Liver (tissue), 8 donors: ENCODE measurements at regions not wholly inside any gene's neighbourhood (a gene's known extent, or its start where the extent isn't known, plus 50 kb on each side); places are given as distances from the start of the nearest gene placed in this dataset.

ENCODE experiments used
- DNase-seq: peaks from one replicate; pipeline ENCODE4 v3.0.0-alpha.2; 2017; ENCODE audit warnings: low spot score
- H3K27ac ChIP-seq, 2 donors: one replicate each; pipeline ENCODE4 v1.7.0; 2013; ENCODE audit warnings: inconsistent platforms in 2 of 2, low read length in 2 of 2, control low read depth in 1 of 2, low read depth in 1 of 2, mild to moderate bottlenecking in 1 of 2
- H3K27me3 ChIP-seq, 4 donors: one replicate each; pipeline versions ENCODE4 v1.6.1 to v1.7.0; 2013; ENCODE audit warnings: low read length in 3 of 4, inconsistent platforms in 1 of 4, mild to moderate bottlenecking in 1 of 4, moderate library complexity in 1 of 4; ENCODE audit not compliant: control insufficient read depth in 4 of 4, insufficient read depth in 4 of 4
- H3K36me3 ChIP-seq, 4 donors: one replicate each; pipeline versions ENCODE4 v1.6.1 to v1.7.0; 2013; ENCODE audit warnings: low read length in 3 of 4, mild to moderate bottlenecking in 3 of 4, low read depth in 1 of 4, moderate library complexity in 1 of 4; ENCODE audit not compliant: control insufficient read depth in 4 of 4, insufficient read depth in 3 of 4
- H3K4me1 ChIP-seq, 4 donors: one replicate each; pipeline versions ENCODE4 v1.6.1 to v1.7.0; 2013; ENCODE audit warnings: low read length in 3 of 4, mild to moderate bottlenecking in 3 of 4, moderate library complexity in 1 of 4; ENCODE audit not compliant: control insufficient read depth in 4 of 4, insufficient read depth in 4 of 4
- H3K4me3 ChIP-seq, 3 donors: one replicate each; pipeline versions ENCODE4 v1.6.1 to v1.7.0; 2013; ENCODE audit warnings: low read length in 3 of 3, control low read depth in 1 of 3, low read depth in 1 of 3, mild to moderate bottlenecking in 1 of 3
- H3K9ac ChIP-seq, 2 donors: one replicate each; pipeline ENCODE4 v1.7.0; 2013; ENCODE audit warnings: low read length in 2 of 2, mild to moderate bottlenecking in 2 of 2, moderate library complexity in 2 of 2, control low read depth in 1 of 2, low read depth in 1 of 2
- H3K9me3 ChIP-seq, 4 donors: one replicate each; pipeline versions ENCODE4 v1.6.1 to v1.7.0; 2013; ENCODE audit warnings: low read length in 3 of 4; ENCODE audit not compliant: control insufficient read depth in 4 of 4
- FOXA1 ChIP-seq: IDR thresholded peaks from 2 replicates; pipeline ENCODE4 v1.6.1; 2016; ENCODE audit warnings: antibody characterized with exemption
- FOXA2 ChIP-seq: IDR thresholded peaks from 2 replicates; pipeline ENCODE4 v1.6.1; 2016; ENCODE audit warnings: antibody characterized with exemption
- GABPA ChIP-seq, 2 donors: IDR thresholded peaks in 1 of 2; conservative IDR thresholded peaks in 1 of 2; 2 replicates each; pipeline ENCODE4 v1.6.1; 2016; ENCODE audit warnings: antibody characterized with exemption in 2 of 2, mild to moderate bottlenecking in 1 of 2, moderate library complexity in 1 of 2
- HNF4G ChIP-seq: IDR thresholded peaks from 2 replicates; pipeline ENCODE4 v1.6.1; 2016; ENCODE audit warnings: antibody characterized with exemption
- JUND ChIP-seq, 2 donors: IDR thresholded peaks; 2 replicates each; pipeline ENCODE4 v1.6.1; 2016; ENCODE audit warnings: antibody characterized with exemption in 2 of 2
- MAX ChIP-seq: IDR thresholded peaks from 2 replicates; pipeline ENCODE4 v1.6.1; 2016; ENCODE audit warnings: antibody characterized with exemption
- NR2F2 ChIP-seq: IDR thresholded peaks from 2 replicates; pipeline ENCODE4 v1.6.1; 2016; ENCODE audit warnings: antibody characterized with exemption
- REST ChIP-seq: IDR thresholded peaks from 2 replicates; pipeline ENCODE4 v1.6.1; 2016; ENCODE audit warnings: antibody characterized with exemption, mild to moderate bottlenecking
- SP1 ChIP-seq: IDR thresholded peaks from 2 replicates; pipeline ENCODE4 v1.6.1; 2018; ENCODE audit warnings: antibody characterized with exemption, mild to moderate bottlenecking
- TAF1 ChIP-seq: conservative IDR thresholded peaks from 2 replicates; pipeline ENCODE4 v1.6.1; 2016; ENCODE audit warnings: antibody characterized with exemption, mild to moderate bottlenecking
- YY1 ChIP-seq: IDR thresholded peaks from 2 replicates; pipeline ENCODE4 v1.6.1; 2016; ENCODE audit warnings: antibody characterized with exemption, mild to moderate bottlenecking
- ZBTB33 ChIP-seq: IDR thresholded peaks from 2 replicates; pipeline ENCODE4 v1.6.1; 2016; ENCODE audit warnings: antibody characterized with exemption
- WGBS: extraction: QIAGEN DNeasy Blood & Tissue Kit; methylation state at CpG from one replicate; pipeline ENCODE4 v1.1.7; 2013; 5-methylcytosine and 5-hydroxymethylcytosine counted together
- TF ChIP-seq, protein P1 (sequence below): fragments of 150-350 bp; IDR thresholded peaks from 2 replicates; pipeline ENCODE4 v1.5.1; 2017; ENCODE audit warnings: improper control_type of control experiment, low read depth, low read length; ENCODE audit not compliant: missing input control
- donor health status: healthy.
- donor health status: healthy.
- donor health status: healthy.
- donor health status: healthy.
- donor health status: healthy.

GRCh38 chr2:168369031-168369430 is 87.0 kb upstream of the CERS6 start:
- H3K4me1 ChIP-seq, result no peaks in the 10 kb centered on the region
- no peaks in the 10 kb centered on the region for H3K27me3 ChIP-seq
- H3K36me3 ChIP-seq, result no peaks in the 10 kb centered on the region
- no peaks in the 10 kb centered on the region for H3K9me3 ChIP-seq
- no peak for DNase-seq
- no peak overlapping the region for H3K9ac ChIP-seq
- no peak overlapping the region for H3K4me3 ChIP-seq
- TF ChIP-seq FOXA2 (no peak), REST (no peak), SP1 (no peak), MAX (no peak), FOXA1 (no peak), HNF4G (no peak)
- no peak overlapping the region for H3K27ac ChIP-seq
- 97% methylated on average over 2 of the region's 2 CpGs for WGBS

DNA sequence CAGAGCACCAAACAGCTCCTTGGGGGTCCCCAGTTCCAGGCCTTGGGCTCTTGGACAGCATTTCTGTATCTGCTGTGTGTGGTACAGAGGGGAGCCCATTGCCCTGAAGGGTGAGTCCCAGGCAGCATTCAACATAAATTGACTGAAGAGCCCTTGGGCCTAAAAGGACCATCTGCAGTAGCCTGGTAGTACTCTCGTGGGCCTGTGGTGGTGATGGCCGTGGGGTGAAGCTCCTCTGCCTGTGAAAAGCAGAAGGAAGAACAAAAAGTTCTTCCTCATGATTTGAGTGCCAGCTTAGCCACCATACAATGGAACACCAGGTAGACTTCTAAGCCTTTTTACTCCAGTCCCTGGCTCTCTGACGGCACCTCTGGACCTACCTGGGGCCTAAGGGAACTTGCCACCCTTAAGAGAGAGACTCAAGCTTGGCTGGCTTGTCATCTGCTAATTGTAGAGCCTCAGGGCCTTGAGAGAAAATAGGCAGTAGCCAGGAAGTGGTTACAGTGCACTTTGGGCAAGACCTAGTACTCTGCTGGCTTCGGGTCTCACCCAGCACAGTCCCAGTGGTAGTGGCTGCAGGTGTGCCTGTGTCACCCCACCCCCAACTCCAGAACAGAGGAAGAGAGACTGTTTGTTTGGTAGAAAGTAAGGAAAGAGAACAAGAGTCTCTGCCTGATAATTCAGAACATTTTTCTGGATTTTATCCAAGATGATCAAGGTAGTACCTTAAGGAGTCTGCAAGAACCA is 84.6 kb upstream of the CERS6 start:
- no peak overlapping the region for H3K27ac ChIP-seq
- 84% methylated on average over 4 of the region's 4 CpGs for WGBS
- H3K4me3 ChIP-seq, result no peak overlapping the region
- H3K27me3 ChIP-seq, result no peaks in the 10 kb centered on the region
- TF ChIP-seq, protein P1, sequence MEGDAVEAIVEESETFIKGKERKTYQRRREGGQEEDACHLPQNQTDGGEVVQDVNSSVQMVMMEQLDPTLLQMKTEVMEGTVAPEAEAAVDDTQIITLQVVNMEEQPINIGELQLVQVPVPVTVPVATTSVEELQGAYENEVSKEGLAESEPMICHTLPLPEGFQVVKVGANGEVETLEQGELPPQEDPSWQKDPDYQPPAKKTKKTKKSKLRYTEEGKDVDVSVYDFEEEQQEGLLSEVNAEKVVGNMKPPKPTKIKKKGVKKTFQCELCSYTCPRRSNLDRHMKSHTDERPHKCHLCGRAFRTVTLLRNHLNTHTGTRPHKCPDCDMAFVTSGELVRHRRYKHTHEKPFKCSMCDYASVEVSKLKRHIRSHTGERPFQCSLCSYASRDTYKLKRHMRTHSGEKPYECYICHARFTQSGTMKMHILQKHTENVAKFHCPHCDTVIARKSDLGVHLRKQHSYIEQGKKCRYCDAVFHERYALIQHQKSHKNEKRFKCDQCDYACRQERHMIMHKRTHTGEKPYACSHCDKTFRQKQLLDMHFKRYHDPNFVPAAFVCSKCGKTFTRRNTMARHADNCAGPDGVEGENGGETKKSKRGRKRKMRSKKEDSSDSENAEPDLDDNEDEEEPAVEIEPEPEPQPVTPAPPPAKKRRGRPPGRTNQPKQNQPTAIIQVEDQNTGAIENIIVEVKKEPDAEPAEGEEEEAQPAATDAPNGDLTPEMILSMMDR, result no peak
- TF ChIP-seq JUND (IDR thresholded peaks at IDR 0.05) (no peak), GABPA (IDR thresholded peaks at IDR 0.05 in 1 of 2, conservative IDR thresholded peaks at IDR 0.05 in 1 of 2) (no peak), REST (no peak), TAF1 (no peak), ZBTB33 (no peak), NR2F2 (no peak), FOXA2 (no peak), YY1 (no peak), HNF4G (no peak)
- H3K36me3 ChIP-seq, result no peaks in the 10 kb centered on the region
- no peaks in the 10 kb centered on the region for H3K9me3 ChIP-seq
- no peak for DNase-seq
- H3K9ac ChIP-seq, result no peak overlapping the region
- no peaks in the 10 kb centered on the region for H3K4me1 ChIP-seq
